Body of pancreas (tissue), 4 donors: ENCODE measurements at regions not wholly inside any gene's neighbourhood (a gene's known extent, or its start where the extent isn't known, plus 50 kb on each side); places are given as distances from the start of the nearest gene placed in this dataset.

Source experiments
- CTCF ChIP-seq, 7 experiments: fragments of 450-650 bp in 4 of 7; fragments of 200-600 bp in 3 of 7; sonication (generic) in 3 of 7; IDR thresholded peaks; one replicate each; pipeline ENCODE4 v1.5.1; 2016 to 2019; ENCODE audit warnings: antibody characterized with exemption in 7 of 7
- POLR2A ChIP-seq, 3 donors: fragments of 450-650 bp; IDR thresholded peaks; one replicate each; pipeline ENCODE4 v1.6.1; 2016; ENCODE audit warnings: antibody characterized with exemption in 3 of 3, mild to moderate bottlenecking in 2 of 3

GRCh38 chr9:84493284-84493947, 152.9 kb upstream of the SLC28A3 start:
- no peak for TF ChIP-seq CTCF (IDR thresholded peaks at IDR 0.05)
- TF ChIP-seq POLR2A (IDR thresholded peaks at IDR 0.05) = no peak
